ENCODE measurements at regions not wholly inside any gene's neighbourhood (a gene's known extent, or its start where the extent isn't known, plus 50 kb on each side); places are given as distances from the start of the nearest gene placed in this dataset.
A peak's percentile ranks its signal among the peaks of the same experiment; 100 is the strongest.

- DNase-seq, result no peak
Observed at GRCh38 chr2:174667250-174667860, 69.8 kb upstream of the WIPF1 start.

- DNase-seq, result no peak
Observed at GRCh38 chr2:174666845-174667244, 69.2 kb upstream of the WIPF1 start.

- no peak for DNase-seq
Observed at GRCh38 chr2:174666312-174666711, 68.7 kb upstream of the WIPF1 start.

GRCh38 chr2:174664084-174664759 is 66.6 kb upstream of the WIPF1 start:
- DNase-seq, result peak; percentile 12

- DNase-seq, result peak; percentile 82
Observed at GRCh38 chr2:174663550-174663949, 65.9 kb upstream of the WIPF1 start.

GRCh38 chr2:174662859-174663258 is 65.3 kb upstream of the WIPF1 start:
- no peak for DNase-seq

GRCh38 chr2:174662459-174662858 is 64.9 kb upstream of the WIPF1 start:
- peak; percentile 80 for DNase-seq

GRCh38 chr2:174660984-174661675 is 63.5 kb upstream of the WIPF1 start:
- no peak for DNase-seq

- no peak for DNase-seq
Observed at GRCh38 chr2:174659069-174659900, 61.7 kb upstream of the WIPF1 start.

GRCh38 chr2:174656676-174657176 is 59.1 kb upstream of the WIPF1 start:
- no peak for DNase-seq

GRCh38 chr2:174656035-174656434 is 58.4 kb upstream of the WIPF1 start:
- DNase-seq, result no peak

- no peak for DNase-seq
Observed at GRCh38 chr2:174654419-174654941, 56.9 kb upstream of the WIPF1 start.

GRCh38 chr2:174648896-174649295 is 51.3 kb upstream of the WIPF1 start:
- no peak for DNase-seq
